ENCODE measurements at regions not wholly inside any gene's neighbourhood (a gene's known extent, or its start where the extent isn't known, plus 50 kb on each side); places are given as distances from the start of the nearest gene placed in this dataset.

GRCh38 chr2:34280606-34281005, 681.5 kb upstream of the FAM98A start:
- H3K9ac ChIP-seq (ENCODE audit: low read length): no peak overlapping the region
- H3K27me3 ChIP-seq (ENCODE audit: low read length): peaks cover 6% of the 10 kb centered on the region; the same call in 1 of the 2 replicates
- CTCF ChIA-PET: no interaction called here
- POLR2A ChIA-PET (ENCODE audit: unreplicated experiment): no interaction called here
- BruUV-seq (replicated peaks): no TSS peak
- no peak overlapping the region for H3K4me3 ChIP-seq (ENCODE audit: low read length)
- no peaks in the 10 kb centered on the region for H3K36me3 ChIP-seq (ENCODE audit: low read depth, low read length)
- DNase-seq (no peak), ATAC-seq (no peak)
- no peak overlapping the region for H3K27ac ChIP-seq (ENCODE audit: low read length)
- no peaks in the 10 kb centered on the region for H3K79me2 ChIP-seq (ENCODE audit: low read length)
- no peaks in the 10 kb centered on the region for H3K9me3 ChIP-seq (ENCODE audit: low read length)
- H3F3A ChIP-seq (ENCODE audit: low read length, unreplicated experiment): no peaks in the 10 kb centered on the region
- H2AFZ ChIP-seq (ENCODE audit: low read length): no peak overlapping the region
- TF ChIP-seq EZH2 (IDR thresholded peaks at IDR 0.05; ENCODE audit: low read length, unreplicated experiment) (no peak), CTCF (conservative IDR thresholded peaks at IDR 0.05; ENCODE audit: low read depth, low read length) (no peak), EZH2phosphoT487 (IDR thresholded peaks at IDR 0.05; ENCODE audit: borderline replicate concordance, low read length) (no peak)
- intact Hi-C loops (cut with micrococcal nuclease): no loop called here
- H3K4me1 ChIP-seq (ENCODE audit: insufficient read depth, low read length): no peaks in the 10 kb centered on the region
- no peaks in the 10 kb centered on the region for H3K9me2 ChIP-seq (replicated peaks; ENCODE audit: low read length)
- no peak overlapping the region for H3K4me2 ChIP-seq (ENCODE audit: low read length)
- H4K20me1 ChIP-seq (ENCODE audit: low read length): no peaks in the 10 kb centered on the region

GRCh38 chr2:34266908-34267697, 668.0 kb upstream of the FAM98A start:
- DNase-seq: no peak
- H3K27me3 ChIP-seq (ENCODE audit: low read length): no peaks in the 10 kb centered on the region
- no peaks in the 10 kb centered on the region for H3K79me2 ChIP-seq (ENCODE audit: low read length)
- H2AFZ ChIP-seq (ENCODE audit: low read length): no peak overlapping the region
- H3K9me2 ChIP-seq (replicated peaks; ENCODE audit: low read length): no peaks in the 10 kb centered on the region
- no peaks in the 10 kb centered on the region for H3K36me3 ChIP-seq (ENCODE audit: low read depth, low read length)
- H3K4me3 ChIP-seq (ENCODE audit: low read length): no peak overlapping the region
- H3K9ac ChIP-seq (ENCODE audit: low read length): no peak overlapping the region
- BruUV-seq (replicated peaks): no TSS peak
- ChIA-PET CTCF (no interaction called here), POLR2A (ENCODE audit: unreplicated experiment) (no interaction called here)
- H3K9me3 ChIP-seq (ENCODE audit: low read length): no peaks in the 10 kb centered on the region
- no peaks in the 10 kb centered on the region for H3K4me1 ChIP-seq (ENCODE audit: insufficient read depth, low read length)
- intact Hi-C loops (cut with micrococcal nuclease): no loop called here
- H3K27ac ChIP-seq (ENCODE audit: low read length): no peak overlapping the region
- H3K4me2 ChIP-seq (ENCODE audit: low read length): no peak overlapping the region
- TF ChIP-seq EZH2 (IDR thresholded peaks at IDR 0.05; ENCODE audit: low read length, unreplicated experiment) (no peak), EZH2phosphoT487 (IDR thresholded peaks at IDR 0.05; ENCODE audit: borderline replicate concordance, low read length) (no peak), CTCF (conservative IDR thresholded peaks at IDR 0.05; ENCODE audit: low read depth, low read length) (no peak)
- no peaks in the 10 kb centered on the region for H4K20me1 ChIP-seq (ENCODE audit: low read length)
- no peak for ATAC-seq
- H3F3A ChIP-seq (ENCODE audit: low read length, unreplicated experiment): no peaks in the 10 kb centered on the region

- no TSS peak for BruUV-seq (replicated peaks)
- intact Hi-C loops (cut with micrococcal nuclease): no loop called here
- CTCF ChIA-PET: no interaction called here
These were observed 662.6 kb upstream of the FAM98A start for GRCh38 chr2:34261701-34262100.

More at GRCh38 chr2:34261701-34262100, 662.6 kb upstream of the FAM98A start:
- H3K27me3 ChIP-seq (ENCODE audit: low read length): no peaks in the 10 kb centered on the region
- H2AFZ ChIP-seq (ENCODE audit: low read length): no peak overlapping the region
- no peaks in the 10 kb centered on the region for H3K4me1 ChIP-seq (ENCODE audit: insufficient read depth, low read length)
- no peak for TF ChIP-seq EZH2 (IDR thresholded peaks at IDR 0.05; ENCODE audit: low read length, unreplicated experiment)
- TF ChIP-seq CTCF (conservative IDR thresholded peaks at IDR 0.05; ENCODE audit: low read depth, low read length): no peak
- no peak for TF ChIP-seq EZH2phosphoT487 (IDR thresholded peaks at IDR 0.05; ENCODE audit: borderline replicate concordance, low read length)
- H3K9me2 ChIP-seq (replicated peaks; ENCODE audit: low read length): no peaks in the 10 kb centered on the region
- no peaks in the 10 kb centered on the region for H3K79me2 ChIP-seq (ENCODE audit: low read length)
- H3K9ac ChIP-seq (ENCODE audit: low read length): no peak overlapping the region
- H3K9me3 ChIP-seq (ENCODE audit: low read length): 0 out of 2 replicates have a peak, but pooled peaks cover 3% of the 10 kb centered on the region
- no peaks in the 10 kb centered on the region for H4K20me1 ChIP-seq (ENCODE audit: low read length)
- no peak overlapping the region for H3K4me3 ChIP-seq (ENCODE audit: low read length)
- H3K4me2 ChIP-seq (ENCODE audit: low read length): no peak overlapping the region
- no peak for DNase-seq
- POLR2A ChIA-PET (ENCODE audit: unreplicated experiment): no interaction called here
- no peaks in the 10 kb centered on the region for H3F3A ChIP-seq (ENCODE audit: low read length, unreplicated experiment)
- ATAC-seq: no peak
- H3K27ac ChIP-seq (ENCODE audit: low read length): no peak overlapping the region
- no peaks in the 10 kb centered on the region for H3K36me3 ChIP-seq (ENCODE audit: low read depth, low read length)
